HFFc6 (cell line): ENCODE measurements at regions not wholly inside any gene's neighbourhood (a gene's known extent, or its start where the extent isn't known, plus 50 kb on each side); places are given as distances from the start of the nearest gene placed in this dataset.

ENCODE experiments used
- DNase-seq: peaks from one replicate; pipeline ENCODE4 v3.0.0-alpha.2; 2018
- H3K27ac Mint-ChIP-seq: 2 replicates; pipeline ENCODE4 v1.8.0; 2020; ENCODE audit warnings: mild to moderate bottlenecking, mixed read lengths
- H3K27me3 Mint-ChIP-seq: 2 replicates; pipeline ENCODE4 v1.8.0; 2021; ENCODE audit warnings: mild to moderate bottlenecking, moderate library complexity, mixed read lengths; ENCODE audit not compliant: insufficient read depth
- H3K36me3 Mint-ChIP-seq: 2 replicates; pipeline ENCODE4 v1.8.0; 2021; ENCODE audit warnings: low read depth, mixed read lengths
- H3K4me1 Mint-ChIP-seq: 2 replicates; pipeline ENCODE4 v1.8.0; 2020; ENCODE audit warnings: low read depth, mixed read lengths
- H3K4me3 Mint-ChIP-seq: 2 replicates; pipeline ENCODE4 v1.8.0; 2020; ENCODE audit warnings: mild to moderate bottlenecking, moderate library complexity, mixed read lengths
- H3K9me3 Mint-ChIP-seq: 2 replicates; pipeline ENCODE4 v1.8.0; 2020; ENCODE audit warnings: mild to moderate bottlenecking, mixed read lengths
- CTCF ChIP-seq: fragments of 200-600 bp; sonication (generic); IDR thresholded peaks from 2 replicates; pipeline ENCODE4 v1.5.0; 2021; ENCODE audit warnings: antibody characterized with exemption, mild to moderate bottlenecking

GRCh38 chr15:77739591-77740378, 107.1 kb upstream of the LINGO1 start:
- H3K4me3 Mint-ChIP-seq, result no peak overlapping the region
- H3K4me1 Mint-ChIP-seq, result no peaks in the 10 kb centered on the region
- H3K27me3 Mint-ChIP-seq, result peaks cover 42% of the 10 kb centered on the region
- no peaks in the 10 kb centered on the region for H3K9me3 Mint-ChIP-seq
- no peak overlapping the region for H3K27ac Mint-ChIP-seq
- DNase-seq, result no peak
- no peaks in the 10 kb centered on the region for H3K36me3 Mint-ChIP-seq
- no peak for TF ChIP-seq CTCF

GRCh38 chr15:77738441-77739302, 106.0 kb upstream of the LINGO1 start:
- Mint-ChIP-seq H3K27me3 (peaks cover 40% of the 10 kb centered on the region), H3K9me3 (no peaks in the 10 kb centered on the region), H3K27ac (no peak overlapping the region), H3K4me1 (no peaks in the 10 kb centered on the region), H3K4me3 (no peak overlapping the region), H3K36me3 (no peaks in the 10 kb centered on the region)
- no peak for TF ChIP-seq CTCF
- no peak for DNase-seq

- Mint-ChIP-seq H3K27me3 (peaks cover 43% of the 10 kb centered on the region), H3K9me3 (no peaks in the 10 kb centered on the region), H3K36me3 (no peaks in the 10 kb centered on the region), H3K4me1 (no peaks in the 10 kb centered on the region), H3K4me3 (no peak overlapping the region), H3K27ac (no peak overlapping the region)
- no peak for DNase-seq
- no peak for TF ChIP-seq CTCF
Measured at GRCh38 chr15:77738038-77738370, 105.3 kb upstream of the LINGO1 start.

- H3K27me3 Mint-ChIP-seq, result peaks cover 47% of the 10 kb centered on the region
- no peaks in the 10 kb centered on the region for H3K9me3 Mint-ChIP-seq
- no peak overlapping the region for H3K4me3 Mint-ChIP-seq
- no peak for TF ChIP-seq CTCF
- no peak overlapping the region for H3K27ac Mint-ChIP-seq
- no peaks in the 10 kb centered on the region for H3K4me1 Mint-ChIP-seq
- H3K36me3 Mint-ChIP-seq, result no peaks in the 10 kb centered on the region
- no peak for DNase-seq
Measured at GRCh38 chr15:77737238-77738037, 104.7 kb upstream of the LINGO1 start.

GRCh38 chr15:77734306-77734705, 101.6 kb upstream of the LINGO1 start:
- no peak overlapping the region for H3K4me3 Mint-ChIP-seq
- H3K9me3 Mint-ChIP-seq, result no peaks in the 10 kb centered on the region
- TF ChIP-seq CTCF, result no peak
- peaks cover 56% of the 10 kb centered on the region for H3K27me3 Mint-ChIP-seq
- DNase-seq, result no peak
- H3K36me3 Mint-ChIP-seq, result no peaks in the 10 kb centered on the region
- H3K4me1 Mint-ChIP-seq, result no peaks in the 10 kb centered on the region
- H3K27ac Mint-ChIP-seq, result no peak overlapping the region
